HG03025 (cell line): ENCODE measurements at regions not wholly inside any gene's neighbourhood (a gene's known extent, or its start where the extent isn't known, plus 50 kb on each side); places are given as distances from the start of the nearest gene placed in this dataset.

Experiments used
- ATAC-seq: cut with Tn5 transposase; IDR thresholded peaks from one replicate; pipeline ENCODE4 v1.9.1; 2021; ENCODE audit warnings: mild to moderate bottlenecking, moderate library complexity; ENCODE audit not compliant: unreplicated experiment, low FRiP score

DNA sequence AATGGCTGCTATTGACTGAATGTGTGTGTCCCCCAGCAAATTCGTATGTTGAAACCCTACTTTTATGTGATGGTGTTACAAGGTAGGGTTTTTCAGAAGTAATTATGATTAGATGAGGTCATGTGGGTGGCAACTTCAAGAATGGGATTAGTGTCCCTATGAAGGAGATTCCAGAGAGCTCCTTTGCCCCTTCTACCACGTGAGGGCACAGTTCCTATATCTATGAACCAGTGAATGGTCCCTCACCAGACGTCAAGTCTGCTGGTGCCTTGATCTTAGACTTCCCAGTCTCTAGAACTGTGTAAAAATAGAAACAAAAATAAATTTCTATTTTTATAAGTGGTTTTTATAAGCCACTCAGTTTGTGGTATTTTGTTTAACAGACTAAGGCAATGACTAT lies 1137.6 kb upstream of the IGFBP7 start:
- no peak for ATAC-seq

- no peak for ATAC-seq
These were observed 1115.3 kb upstream of the IGFBP7 start for GRCh38 chr4:58225460-58225859.

GRCh38 chr4:58219179-58219578 lies 1109.0 kb upstream of the IGFBP7 start:
- no peak for ATAC-seq

DNA sequence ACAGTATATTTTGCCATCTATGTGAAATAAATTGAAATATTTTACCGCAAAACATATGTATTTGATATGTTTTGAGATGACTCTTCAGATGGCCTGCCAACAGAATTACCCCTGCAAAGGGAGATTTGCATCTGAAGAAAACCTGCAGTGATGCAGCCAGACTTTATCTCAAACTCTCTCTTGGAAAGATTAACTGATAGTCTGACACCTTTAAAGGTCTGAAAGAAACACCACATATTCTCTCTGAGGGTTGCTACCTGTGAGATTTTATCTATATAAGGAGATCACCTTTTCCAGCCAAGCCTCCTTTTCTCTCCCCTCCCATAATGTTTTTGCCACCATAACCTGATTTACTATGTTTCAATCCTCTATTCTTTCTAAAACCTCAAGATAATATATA lies 1106.3 kb upstream of the IGFBP7 start:
- no peak for ATAC-seq

DNA sequence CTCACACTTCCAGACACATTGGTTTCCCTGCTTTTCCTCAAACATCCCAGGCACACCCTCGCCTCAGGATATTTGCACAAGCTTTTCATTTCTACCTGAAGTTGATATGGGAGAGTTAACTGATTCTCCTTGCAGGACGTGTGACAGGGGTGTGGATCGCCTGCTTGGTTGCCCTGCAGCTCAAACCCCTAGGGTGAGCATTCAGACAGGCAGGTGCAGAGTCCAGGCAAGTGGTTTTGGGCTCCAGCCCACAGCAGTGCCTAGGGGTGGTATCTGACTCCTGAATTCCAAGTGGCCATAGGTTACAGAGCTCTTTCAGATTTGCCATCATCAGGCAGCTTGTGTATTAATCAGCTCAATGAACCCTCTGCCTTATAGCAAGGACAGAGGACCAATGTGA lies 1104.2 kb upstream of the IGFBP7 start:
- ATAC-seq = no peak

DNA sequence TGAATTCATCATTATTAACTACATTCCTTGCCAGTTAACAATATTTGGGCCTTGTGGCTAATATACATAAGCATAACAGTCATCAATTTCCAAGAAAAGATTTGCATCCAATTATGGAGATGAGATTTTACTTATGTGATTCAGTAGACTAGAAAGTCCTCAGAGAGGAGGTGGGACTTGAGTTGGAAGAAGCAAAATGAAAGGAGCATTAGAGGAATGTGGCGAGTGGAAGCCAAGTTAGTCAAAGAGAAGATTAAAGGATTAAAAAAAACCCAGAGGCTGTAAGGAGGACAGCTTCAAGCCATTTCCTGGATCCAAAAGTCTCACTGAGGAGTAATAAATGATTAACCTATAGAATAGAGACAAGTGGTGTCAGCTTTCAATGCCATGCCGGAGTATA lies 1099.4 kb upstream of the IGFBP7 start:
- ATAC-seq = no peak

GRCh38 chr4:58209001-58209400 lies 1098.8 kb upstream of the IGFBP7 start:
- no peak for ATAC-seq

DNA sequence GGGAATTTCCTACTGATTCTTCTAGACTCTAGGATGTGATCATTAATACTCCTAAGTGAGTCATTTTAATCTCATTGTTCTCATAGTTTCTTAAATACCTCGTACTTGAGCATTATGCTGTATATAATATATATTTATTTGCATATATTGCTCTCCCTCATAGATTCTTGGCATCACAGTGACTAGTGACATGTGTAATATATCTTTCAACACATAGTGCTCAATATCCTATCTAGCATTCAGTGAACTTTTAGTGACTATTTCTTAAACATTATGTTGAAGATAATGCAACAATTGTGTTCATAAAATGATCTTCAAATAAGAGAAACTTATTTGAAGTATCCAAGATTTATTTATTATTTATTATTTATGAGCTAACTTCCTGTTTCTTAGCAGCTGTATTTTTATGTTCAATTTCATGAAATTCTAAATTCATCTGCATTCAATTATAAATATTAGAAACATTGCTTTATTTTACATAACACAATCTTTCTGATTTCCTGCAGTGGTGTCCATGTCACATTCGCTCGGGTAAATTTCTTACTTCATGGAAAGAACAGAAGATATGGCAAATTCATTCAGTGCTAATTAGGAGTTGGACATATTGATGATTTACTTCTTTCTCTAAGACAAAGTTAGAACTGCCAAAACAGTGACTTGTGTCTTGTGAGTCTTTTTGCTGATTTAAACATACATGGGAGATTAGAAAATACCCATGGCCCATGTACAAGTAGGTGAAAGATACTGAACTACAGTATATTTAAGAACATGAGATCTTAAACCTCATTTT lies 1095.5 kb upstream of the IGFBP7 start:
- ATAC-seq = no peak

DNA sequence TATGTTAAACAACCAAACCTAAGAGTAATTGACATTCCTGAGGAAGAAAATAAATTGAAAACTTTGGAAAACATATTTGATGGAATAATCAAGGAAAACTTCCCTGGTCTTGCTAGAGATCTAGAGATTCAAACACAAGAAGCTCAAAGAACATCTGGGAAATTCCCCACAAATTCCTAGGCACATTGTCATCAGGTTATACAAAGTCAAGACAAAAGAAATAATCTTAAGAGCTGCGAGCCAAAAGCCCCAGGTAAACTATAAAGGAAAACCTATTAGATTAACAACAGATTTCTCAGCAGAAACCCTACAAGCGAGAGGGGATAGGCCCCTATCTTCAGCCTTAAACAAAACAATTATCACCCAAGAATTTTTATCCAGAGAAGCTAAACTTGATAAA lies 1082.0 kb upstream of the IGFBP7 start:
- no peak for ATAC-seq

GRCh38 chr4:58191109-58191508 lies 1080.9 kb upstream of the IGFBP7 start:
- no peak for ATAC-seq

DNA sequence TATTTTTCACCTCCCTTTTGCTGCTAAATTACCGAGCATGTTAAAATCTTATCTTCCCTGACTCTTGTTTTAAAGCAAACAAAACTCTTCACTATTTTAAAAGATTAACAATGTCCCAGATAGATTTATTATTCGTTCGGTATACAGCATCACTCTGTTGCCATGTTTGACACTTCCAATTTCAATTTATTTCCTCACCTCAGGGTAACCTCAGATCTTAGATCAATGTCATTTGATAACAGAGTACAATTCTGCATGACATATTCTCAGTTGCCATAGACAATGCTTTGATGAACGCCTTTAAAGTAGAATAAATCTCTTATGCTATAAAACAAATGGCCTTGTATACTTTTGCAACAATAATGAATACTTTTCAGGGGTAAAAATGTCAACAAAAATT lies 1078.1 kb upstream of the IGFBP7 start:
- ATAC-seq = no peak

DNA sequence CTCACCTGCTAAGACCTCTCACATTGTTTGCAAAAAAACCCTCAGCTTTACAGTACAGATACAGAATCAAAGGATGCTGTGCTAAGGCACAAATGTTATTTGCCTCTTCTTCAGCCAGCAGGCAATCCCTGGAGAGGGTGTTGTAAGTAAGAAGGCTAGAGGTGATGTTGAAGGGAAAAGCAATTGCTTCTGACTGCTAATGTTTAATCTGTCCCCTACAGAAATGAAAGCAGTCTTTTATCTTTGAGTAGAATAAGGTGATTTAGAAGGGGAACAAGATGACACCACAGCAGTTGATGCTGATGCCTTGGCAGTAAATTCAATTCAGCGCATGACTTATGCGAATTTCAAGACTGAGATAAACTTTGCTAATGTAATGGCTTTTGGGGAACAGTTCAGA lies 1064.8 kb upstream of the IGFBP7 start:
- no peak for ATAC-seq

GRCh38 chr4:58166490-58166889 lies 1056.3 kb upstream of the IGFBP7 start:
- no peak for ATAC-seq

GRCh38 chr4:58163156-58163555 lies 1053.0 kb upstream of the IGFBP7 start:
- ATAC-seq = no peak

DNA sequence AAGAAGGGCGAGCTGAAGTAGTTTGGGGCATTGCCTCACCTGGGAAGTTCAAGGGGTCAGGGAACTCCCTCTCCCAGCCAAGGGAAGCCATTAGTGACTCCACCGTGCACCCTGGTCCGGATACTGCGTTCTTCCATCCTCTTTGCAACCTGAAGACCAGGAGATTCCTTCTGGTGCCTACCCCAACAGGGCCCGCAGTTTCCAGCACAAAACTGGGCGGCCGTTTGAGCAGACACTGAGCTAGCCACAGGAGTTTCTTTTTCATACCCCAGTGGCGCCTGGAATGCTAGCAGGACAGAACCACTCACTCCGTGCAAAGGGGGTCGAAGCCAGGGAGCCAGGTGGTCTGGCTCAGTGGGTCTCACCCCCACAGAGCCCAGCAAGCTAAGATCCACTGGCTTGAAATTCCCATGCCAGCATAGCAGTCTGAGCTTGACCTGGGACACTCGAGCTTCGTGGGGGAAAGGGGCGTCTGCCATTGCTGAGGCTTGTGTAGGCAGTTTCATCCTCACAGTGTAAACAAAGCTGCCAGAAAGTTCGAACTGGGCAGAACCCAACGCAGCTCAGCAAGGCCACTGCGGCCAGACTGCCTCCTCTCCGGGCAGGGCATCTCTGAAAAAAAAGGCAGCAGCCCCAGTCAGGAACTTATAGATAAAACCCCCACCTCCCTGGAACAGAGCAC lies 1039.4 kb upstream of the IGFBP7 start:
- ATAC-seq = no peak

- no peak for ATAC-seq
These were observed 1034.5 kb upstream of the IGFBP7 start for GRCh38 chr4:58144721-58145120.

DNA sequence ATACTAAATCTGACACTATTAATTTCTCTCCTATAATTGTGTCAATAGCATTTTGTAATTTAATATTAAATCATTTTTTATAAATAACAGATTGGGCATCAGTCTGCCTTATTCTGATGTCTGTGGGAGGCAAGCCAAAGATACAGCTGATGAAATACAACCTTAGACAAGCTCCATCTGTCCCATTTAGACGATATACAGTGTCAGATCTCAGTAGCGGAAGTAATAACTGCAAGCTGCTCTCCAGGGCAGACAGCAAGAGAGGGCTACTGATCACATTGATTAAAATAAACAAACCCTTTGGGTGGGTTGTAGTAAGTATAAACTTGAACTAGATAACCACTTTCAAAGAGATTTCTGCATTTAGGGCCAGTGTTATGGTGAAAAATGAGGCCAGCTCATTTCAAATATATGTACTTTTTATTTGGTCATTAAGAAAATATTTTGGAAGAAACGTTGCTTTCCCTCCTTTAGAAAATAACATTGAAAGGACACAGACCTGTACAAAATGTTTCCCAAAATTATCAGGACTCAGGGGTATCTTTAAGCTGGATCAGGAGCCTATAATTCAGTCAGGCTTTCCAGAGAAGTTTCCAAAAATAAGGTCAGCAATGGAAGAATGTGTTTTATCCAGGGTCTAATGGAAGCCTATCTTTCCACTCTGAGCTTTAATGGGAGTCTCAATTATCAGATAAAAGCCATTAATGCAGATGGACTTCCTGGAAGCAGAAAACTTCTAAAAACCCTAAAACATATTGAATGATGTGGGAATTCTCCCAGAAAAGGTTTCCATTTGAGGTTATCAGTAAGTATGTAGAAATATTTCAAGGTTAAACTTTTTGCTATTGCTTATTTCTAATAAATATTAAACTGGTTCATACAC lies 1028.8 kb upstream of the IGFBP7 start:
- no peak for ATAC-seq

GRCh38 chr4:58136604-58137003 lies 1026.4 kb upstream of the IGFBP7 start:
- no peak for ATAC-seq

DNA sequence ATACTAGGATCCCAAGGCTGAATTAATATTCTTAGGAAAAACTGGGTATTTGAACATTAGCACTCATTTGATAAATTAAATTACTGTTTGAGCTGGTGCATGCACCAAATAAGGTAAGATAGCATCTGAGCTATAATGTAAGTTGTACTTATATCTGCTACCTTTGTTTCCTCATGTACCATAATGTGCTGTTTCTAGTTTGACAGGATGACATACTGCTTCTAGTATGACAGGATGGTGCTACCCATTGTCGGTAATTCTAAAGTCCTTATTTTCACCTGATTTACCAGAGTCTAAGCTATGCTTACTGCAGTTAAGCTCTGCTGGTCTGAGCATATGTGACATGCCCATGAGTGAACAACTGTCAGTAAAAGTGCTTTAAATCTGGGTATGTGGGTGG lies 1017.5 kb upstream of the IGFBP7 start:
- ATAC-seq = no peak

DNA sequence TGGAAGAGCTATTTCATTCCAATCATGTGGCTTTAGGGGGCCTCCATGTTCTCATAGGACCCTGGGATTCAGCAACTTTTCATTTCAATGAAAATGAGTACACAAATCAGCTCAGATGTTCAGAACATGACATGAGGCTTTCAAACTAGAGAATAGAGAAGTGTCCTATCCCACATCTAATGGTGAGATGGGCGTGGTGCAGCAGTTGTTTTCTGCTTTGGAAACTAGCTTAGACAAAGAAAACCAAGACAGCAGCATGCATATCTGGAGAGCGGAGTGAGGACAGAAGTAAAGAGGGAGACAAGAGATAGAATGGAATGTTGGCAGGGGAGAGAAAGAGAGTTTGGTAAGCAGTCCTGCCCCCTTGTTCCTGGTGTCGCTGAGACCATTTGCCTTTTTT lies 1009.1 kb upstream of the IGFBP7 start:
- ATAC-seq = no peak

- no peak for ATAC-seq
These were observed 1002.9 kb upstream of the IGFBP7 start for GRCh38 chr4:58113126-58113525.
